Left ventricle myocardium inferior (tissue), 1 donor: ENCODE measurements at regions not wholly inside any gene's neighbourhood (a gene's known extent, or its start where the extent isn't known, plus 50 kb on each side); places are given as distances from the start of the nearest gene placed in this dataset.

Experiments used
- DNase-seq: peaks from one replicate; pipeline ENCODE4 v3.0.0-alpha.2; 2020
- H3K27ac ChIP-seq: fragments of 200-600 bp; replicated peaks from 2 replicates; pipeline ENCODE4 v1.8.0; 2021
- H3K27me3 ChIP-seq: fragments of 200-600 bp; 2 replicates; pipeline ENCODE4 v1.8.0; 2021; ENCODE audit warnings: low read depth
- H3K36me3 ChIP-seq: fragments of 200-600 bp; 2 replicates; pipeline ENCODE4 v1.8.0; 2021
- H3K4me1 ChIP-seq: fragments of 200-600 bp; 2 replicates; pipeline ENCODE4 v1.8.0; 2021
- H3K4me3 ChIP-seq: fragments of 200-600 bp; 2 replicates; pipeline ENCODE4 v1.8.0; 2021; ENCODE audit warnings: mild to moderate bottlenecking, moderate library complexity
- H3K9me3 ChIP-seq: fragments of 200-600 bp; replicated peaks from 2 replicates; pipeline ENCODE4 v1.8.0; 2021
- intact Hi-C: fragments of 100-400 bp; cut with micrococcal nuclease; formaldehyde crosslinking; loops from one replicate; pipeline ENCODE4 v1.11.0; 2022
- TF ChIP-seq, protein P1 (sequence below): fragments of 200-600 bp; IDR thresholded peaks from 2 replicates; pipeline ENCODE4 v1.8.0; 2021; ENCODE audit warnings: antibody characterized with exemption, mild to moderate bottlenecking, borderline replicate concordance
- donor health status: DM: no; HTN: yes; CAD: no; lungs with severe emphysema.

DNA sequence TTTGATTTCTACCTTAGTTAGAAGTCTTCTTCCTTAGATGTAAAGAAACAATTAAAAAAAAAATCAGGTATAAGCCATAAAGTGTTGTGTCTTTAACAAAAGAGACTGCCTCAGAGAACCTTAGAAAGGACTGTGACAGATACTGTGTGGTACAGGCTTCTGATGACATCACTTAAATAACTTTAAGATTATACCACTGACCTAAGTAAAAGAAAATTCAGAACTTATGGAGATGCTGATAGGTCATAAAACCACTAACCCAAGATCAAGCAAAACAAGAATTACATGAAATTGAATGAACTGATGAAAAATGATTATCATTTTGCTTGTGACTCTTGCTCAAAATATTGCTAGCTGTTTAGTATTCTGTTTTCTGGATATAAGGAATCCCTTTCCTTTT is 220.8 kb downstream of the NRIP1 start:
- no peak for DNase-seq
- no peaks in the 10 kb centered on the region for H3K36me3 ChIP-seq
- H3K27me3 ChIP-seq = no peaks in the 10 kb centered on the region
- H3K27ac ChIP-seq = no peak overlapping the region
- TF ChIP-seq, protein P1, sequence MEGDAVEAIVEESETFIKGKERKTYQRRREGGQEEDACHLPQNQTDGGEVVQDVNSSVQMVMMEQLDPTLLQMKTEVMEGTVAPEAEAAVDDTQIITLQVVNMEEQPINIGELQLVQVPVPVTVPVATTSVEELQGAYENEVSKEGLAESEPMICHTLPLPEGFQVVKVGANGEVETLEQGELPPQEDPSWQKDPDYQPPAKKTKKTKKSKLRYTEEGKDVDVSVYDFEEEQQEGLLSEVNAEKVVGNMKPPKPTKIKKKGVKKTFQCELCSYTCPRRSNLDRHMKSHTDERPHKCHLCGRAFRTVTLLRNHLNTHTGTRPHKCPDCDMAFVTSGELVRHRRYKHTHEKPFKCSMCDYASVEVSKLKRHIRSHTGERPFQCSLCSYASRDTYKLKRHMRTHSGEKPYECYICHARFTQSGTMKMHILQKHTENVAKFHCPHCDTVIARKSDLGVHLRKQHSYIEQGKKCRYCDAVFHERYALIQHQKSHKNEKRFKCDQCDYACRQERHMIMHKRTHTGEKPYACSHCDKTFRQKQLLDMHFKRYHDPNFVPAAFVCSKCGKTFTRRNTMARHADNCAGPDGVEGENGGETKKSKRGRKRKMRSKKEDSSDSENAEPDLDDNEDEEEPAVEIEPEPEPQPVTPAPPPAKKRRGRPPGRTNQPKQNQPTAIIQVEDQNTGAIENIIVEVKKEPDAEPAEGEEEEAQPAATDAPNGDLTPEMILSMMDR = no peak
- H3K4me1 ChIP-seq = no peaks in the 10 kb centered on the region
- no peak overlapping the region for H3K4me3 ChIP-seq
- intact Hi-C loops = no loop called here
- peaks cover 21% of the 10 kb centered on the region for H3K9me3 ChIP-seq

DNA sequence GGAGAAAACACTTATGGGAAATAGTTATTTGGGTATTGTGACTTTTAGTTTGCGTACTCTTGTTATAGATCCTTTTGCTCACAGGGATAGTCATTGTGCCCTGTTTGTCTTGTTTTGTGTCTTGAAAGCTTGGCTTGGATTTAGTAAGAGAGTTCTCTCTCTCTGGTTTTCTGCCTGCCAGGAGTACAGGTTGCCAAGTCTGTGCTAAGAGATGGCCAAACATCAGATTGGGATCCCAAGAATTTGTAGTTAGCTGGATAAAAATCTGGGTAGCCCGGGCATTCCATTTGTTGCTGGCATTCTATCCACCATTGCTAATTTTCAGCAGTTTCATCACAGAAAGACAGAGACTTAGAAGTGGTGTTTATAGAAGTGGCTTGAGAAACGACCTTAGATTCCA is 222.2 kb downstream of the NRIP1 start:
- H3K4me3 ChIP-seq = no peak overlapping the region
- no peaks in the 10 kb centered on the region for H3K27me3 ChIP-seq
- intact Hi-C loops = no loop called here
- DNase-seq = no peak
- H3K9me3 ChIP-seq = peaks cover 15% of the 10 kb centered on the region
- no peak overlapping the region for H3K27ac ChIP-seq
- H3K4me1 ChIP-seq = no peaks in the 10 kb centered on the region
- TF ChIP-seq, protein P1 = no peak
- no peaks in the 10 kb centered on the region for H3K36me3 ChIP-seq

DNA sequence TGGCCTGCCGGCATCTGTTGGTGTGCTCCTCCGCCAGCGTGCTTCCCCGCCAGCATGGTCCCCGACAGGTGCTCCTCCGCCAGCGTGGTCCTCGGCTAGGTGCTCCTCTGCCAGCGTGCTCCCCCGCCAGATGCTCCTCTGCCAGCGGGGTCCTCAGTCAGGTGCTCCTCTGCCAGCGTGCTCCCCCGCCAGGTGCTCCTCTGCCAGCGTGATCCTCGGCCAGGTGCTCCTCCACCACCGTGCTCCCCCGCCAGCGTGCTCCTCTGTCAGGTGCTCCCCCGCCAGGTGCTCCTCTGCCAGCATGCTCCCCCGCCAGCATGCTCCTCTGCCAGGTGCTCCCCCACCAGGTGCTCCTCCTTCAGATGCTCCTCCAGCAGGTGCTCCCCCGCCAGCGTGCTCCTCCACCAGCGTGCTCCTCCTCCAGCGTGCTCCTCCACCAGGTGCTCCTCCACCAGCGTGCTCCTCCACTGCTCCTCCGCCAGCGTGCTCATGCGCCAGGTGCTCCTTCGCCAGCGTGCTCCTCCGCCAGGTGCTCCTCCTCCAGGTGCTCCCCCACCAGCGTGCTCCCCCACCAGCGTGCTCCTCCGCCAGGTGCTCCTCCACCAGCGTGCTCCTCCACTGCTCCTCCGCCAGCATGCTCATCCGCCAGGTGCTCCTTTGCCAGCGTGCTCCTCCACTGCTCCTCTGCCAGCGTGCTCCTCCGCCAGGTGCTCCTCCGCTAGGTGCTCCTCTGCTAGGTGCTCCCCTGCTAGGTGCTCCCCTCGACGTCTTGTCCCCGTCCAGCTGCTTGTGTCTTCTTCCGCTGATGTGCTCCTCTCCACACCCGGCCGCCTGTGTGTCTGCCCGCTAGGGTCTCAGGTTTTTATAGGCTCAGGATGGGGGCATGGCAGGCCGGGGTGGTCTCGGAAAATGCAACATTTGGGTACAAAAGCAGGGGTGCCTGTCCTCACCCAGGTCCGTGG is 223.0 kb downstream of the NRIP1 start:
- intact Hi-C loops = no loop called here
- Histone ChIP-seq H3K36me3 (no peaks in the 10 kb centered on the region), H3K9me3 (peaks cover 15% of the 10 kb centered on the region), H3K4me3 (no peak overlapping the region), H3K27ac (no peak overlapping the region), H3K27me3 (no peaks in the 10 kb centered on the region), H3K4me1 (no peaks in the 10 kb centered on the region)
- TF ChIP-seq, protein P1 = no peak
- no peak for DNase-seq

DNA sequence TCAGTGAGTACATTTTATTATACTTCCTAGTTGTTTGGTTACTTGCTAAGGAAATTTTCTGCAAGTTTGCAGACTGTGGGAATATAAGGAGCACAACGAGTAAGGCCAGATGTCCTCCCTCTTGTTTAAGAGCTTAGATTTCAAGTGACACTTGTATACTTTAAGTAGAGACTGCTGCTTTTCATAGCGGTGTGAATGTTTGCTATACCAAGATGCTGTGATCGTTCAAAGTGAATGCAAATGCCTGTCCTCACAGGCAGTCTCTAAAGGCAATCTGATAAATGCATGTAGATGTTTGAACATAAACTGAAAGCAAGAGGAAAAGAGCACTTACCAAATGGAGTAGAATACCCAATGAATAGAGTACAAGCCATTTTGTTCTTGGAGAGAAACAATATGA is 226.4 kb downstream of the NRIP1 start:
- TF ChIP-seq, protein P1 = no peak
- H3K27me3 ChIP-seq = no peaks in the 10 kb centered on the region
- H3K27ac ChIP-seq = no peak overlapping the region
- no peaks in the 10 kb centered on the region for H3K4me1 ChIP-seq
- intact Hi-C loops = no loop called here
- H3K4me3 ChIP-seq = no peak overlapping the region
- H3K36me3 ChIP-seq = no peaks in the 10 kb centered on the region
- no peak for DNase-seq
- no peaks in the 10 kb centered on the region for H3K9me3 ChIP-seq

DNA sequence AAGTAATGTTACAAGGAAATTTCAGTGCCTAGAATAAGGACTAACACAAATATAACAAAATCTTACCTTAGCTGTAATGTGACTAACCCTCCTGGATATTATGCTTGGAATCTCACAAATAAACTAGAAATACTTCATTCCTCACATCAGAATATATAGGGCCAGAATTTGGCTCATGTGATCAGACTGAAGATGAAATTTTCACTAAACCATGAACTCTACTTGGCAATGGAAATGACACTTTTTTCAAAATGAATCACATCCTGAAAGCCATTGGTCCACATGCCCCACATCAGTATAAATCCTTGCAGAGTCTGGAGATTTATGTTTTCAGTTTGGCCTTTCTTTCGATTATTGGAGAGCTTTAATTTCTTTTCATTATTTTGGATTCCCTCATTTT is 227.8 kb downstream of the NRIP1 start:
- Histone ChIP-seq H3K9me3 (no peaks in the 10 kb centered on the region), H3K36me3 (no peaks in the 10 kb centered on the region), H3K4me3 (no peak overlapping the region), H3K27me3 (no peaks in the 10 kb centered on the region), H3K4me1 (no peaks in the 10 kb centered on the region), H3K27ac (no peak overlapping the region)
- DNase-seq = no peak
- TF ChIP-seq, protein P1 = no peak
- intact Hi-C loops = no loop called here
